Hepatocyte (in vitro differentiated cells): ENCODE measurements at regions not wholly inside any gene's neighbourhood (a gene's known extent, or its start where the extent isn't known, plus 50 kb on each side); places are given as distances from the start of the nearest gene placed in this dataset.

Experiments used
- EZH2 ChIP-seq: fragments of 200-600 bp; sonication (generic); IDR thresholded peaks from 2 replicates; pipeline ENCODE4 v1.6.1; 2016; ENCODE audit warnings: antibody characterized with exemption, mild to moderate bottlenecking, borderline replicate concordance
- EZH2phosphoT487 ChIP-seq: fragments of 200-600 bp; sonication (generic); IDR thresholded peaks from one replicate; pipeline ENCODE4 v1.6.1; 2018; ENCODE audit warnings: antibody characterized with exemption, mild to moderate bottlenecking, low read depth, moderate library complexity; ENCODE audit not compliant: unreplicated experiment, severe bottlenecking
- TF ChIP-seq, protein P1 (sequence below): fragments of 200-600 bp; sonication (generic); IDR thresholded peaks from 2 replicates; pipeline ENCODE4 v1.5.1; 2016; ENCODE audit warnings: antibody characterized with exemption, mild to moderate bottlenecking; ENCODE audit not compliant: poor library complexity

DNA sequence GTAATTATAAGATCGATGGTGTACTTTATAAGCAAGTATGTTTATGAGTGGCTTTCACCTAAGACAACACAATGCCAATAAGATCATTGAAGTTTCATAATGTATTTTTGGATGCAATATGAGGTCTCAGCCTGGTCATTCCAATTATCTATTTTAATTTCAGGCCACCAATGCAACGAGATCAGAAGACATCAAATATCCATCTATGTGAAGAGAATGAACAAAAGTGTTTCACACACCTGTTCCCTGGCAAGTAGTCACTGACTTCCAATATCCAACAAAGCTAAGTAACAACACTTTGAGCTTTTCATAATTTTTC, 53.6 kb upstream of the TMCO5A start:
- TF ChIP-seq, protein P1, sequence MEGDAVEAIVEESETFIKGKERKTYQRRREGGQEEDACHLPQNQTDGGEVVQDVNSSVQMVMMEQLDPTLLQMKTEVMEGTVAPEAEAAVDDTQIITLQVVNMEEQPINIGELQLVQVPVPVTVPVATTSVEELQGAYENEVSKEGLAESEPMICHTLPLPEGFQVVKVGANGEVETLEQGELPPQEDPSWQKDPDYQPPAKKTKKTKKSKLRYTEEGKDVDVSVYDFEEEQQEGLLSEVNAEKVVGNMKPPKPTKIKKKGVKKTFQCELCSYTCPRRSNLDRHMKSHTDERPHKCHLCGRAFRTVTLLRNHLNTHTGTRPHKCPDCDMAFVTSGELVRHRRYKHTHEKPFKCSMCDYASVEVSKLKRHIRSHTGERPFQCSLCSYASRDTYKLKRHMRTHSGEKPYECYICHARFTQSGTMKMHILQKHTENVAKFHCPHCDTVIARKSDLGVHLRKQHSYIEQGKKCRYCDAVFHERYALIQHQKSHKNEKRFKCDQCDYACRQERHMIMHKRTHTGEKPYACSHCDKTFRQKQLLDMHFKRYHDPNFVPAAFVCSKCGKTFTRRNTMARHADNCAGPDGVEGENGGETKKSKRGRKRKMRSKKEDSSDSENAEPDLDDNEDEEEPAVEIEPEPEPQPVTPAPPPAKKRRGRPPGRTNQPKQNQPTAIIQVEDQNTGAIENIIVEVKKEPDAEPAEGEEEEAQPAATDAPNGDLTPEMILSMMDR, result no peak
- TF ChIP-seq EZH2phosphoT487 (no peak), EZH2 (no peak)
